GM12891 (cell line): ENCODE measurements at regions not wholly inside any gene's neighbourhood (a gene's known extent, or its start where the extent isn't known, plus 50 kb on each side); places are given as distances from the start of the nearest gene placed in this dataset.

Experiments used
- POLR2A ChIP-seq: IDR thresholded peaks from 2 replicates; pipeline ENCODE4 v1.6.1; 2011; ENCODE audit warnings: low read depth, low read length, control low read depth
- SPI1 ChIP-seq: IDR thresholded peaks from 2 replicates; pipeline ENCODE4 v1.6.1; 2011; ENCODE audit warnings: low read depth, low read length, control low read depth
- TAF1 ChIP-seq: IDR thresholded peaks from 2 replicates; pipeline ENCODE4 v1.6.1; 2011; ENCODE audit warnings: low read depth, low read length, control low read depth

DNA sequence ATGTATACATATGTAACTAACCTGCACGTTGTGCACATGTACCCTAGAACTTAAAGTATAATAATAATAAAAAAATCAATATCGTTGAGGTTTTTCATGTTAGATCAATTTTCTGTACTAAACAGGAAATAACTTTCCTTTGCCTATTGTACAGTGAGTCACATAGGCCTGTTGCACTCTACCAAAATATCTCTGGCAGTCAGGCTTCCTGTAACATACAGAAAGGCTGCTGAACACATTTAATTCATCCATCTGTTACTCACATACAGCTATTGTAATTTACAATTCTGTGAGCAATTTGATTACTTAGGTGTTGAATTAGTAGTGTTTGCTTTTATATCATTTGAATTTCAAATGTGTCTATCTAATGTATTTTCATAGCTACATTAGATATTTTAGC lies 427.8 kb downstream of the TMA16 start:
- TF ChIP-seq POLR2A (no peak), TAF1 (no peak), SPI1 (no peak)
